ENCODE measurements at regions not wholly inside any gene's neighbourhood (a gene's known extent, or its start where the extent isn't known, plus 50 kb on each side); places are given as distances from the start of the nearest gene placed in this dataset.

DNA sequence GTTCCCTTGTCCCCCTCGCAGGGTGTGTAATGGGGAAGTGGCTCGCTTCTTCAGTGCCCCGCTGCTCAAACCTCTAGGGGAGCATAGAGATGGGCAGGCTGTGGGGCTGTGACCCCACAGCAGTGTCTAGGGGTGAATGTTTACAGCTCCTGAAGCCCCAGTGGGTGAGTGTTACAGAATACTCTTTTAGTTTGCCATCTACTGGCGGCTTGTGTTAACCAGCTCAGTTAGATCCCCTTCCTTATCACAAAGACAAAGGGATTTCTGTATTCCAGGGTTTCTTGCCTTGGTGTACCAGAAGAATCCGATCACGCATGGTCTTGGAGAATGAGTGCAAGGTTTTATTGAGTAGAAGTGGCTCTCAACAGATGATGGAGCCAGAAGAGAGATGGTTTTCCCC lies 108.1 kb upstream of the IQCM start:
- Mint-ChIP-seq H3K9me3 (ENCODE audit: unreplicated experiment) (no peaks in the 10 kb centered on the region), H3K36me3 (ENCODE audit: unreplicated experiment) (no peaks in the 10 kb centered on the region), H3K27ac (ENCODE audit: unreplicated experiment) (no peak overlapping the region), H3K27me3 (ENCODE audit: unreplicated experiment) (peaks cover 19% of the 10 kb centered on the region), H3K4me1 (ENCODE audit: unreplicated experiment) (no peaks in the 10 kb centered on the region), H3K4me3 (ENCODE audit: unreplicated experiment) (no peak overlapping the region)
- TF ChIP-seq, protein P1, sequence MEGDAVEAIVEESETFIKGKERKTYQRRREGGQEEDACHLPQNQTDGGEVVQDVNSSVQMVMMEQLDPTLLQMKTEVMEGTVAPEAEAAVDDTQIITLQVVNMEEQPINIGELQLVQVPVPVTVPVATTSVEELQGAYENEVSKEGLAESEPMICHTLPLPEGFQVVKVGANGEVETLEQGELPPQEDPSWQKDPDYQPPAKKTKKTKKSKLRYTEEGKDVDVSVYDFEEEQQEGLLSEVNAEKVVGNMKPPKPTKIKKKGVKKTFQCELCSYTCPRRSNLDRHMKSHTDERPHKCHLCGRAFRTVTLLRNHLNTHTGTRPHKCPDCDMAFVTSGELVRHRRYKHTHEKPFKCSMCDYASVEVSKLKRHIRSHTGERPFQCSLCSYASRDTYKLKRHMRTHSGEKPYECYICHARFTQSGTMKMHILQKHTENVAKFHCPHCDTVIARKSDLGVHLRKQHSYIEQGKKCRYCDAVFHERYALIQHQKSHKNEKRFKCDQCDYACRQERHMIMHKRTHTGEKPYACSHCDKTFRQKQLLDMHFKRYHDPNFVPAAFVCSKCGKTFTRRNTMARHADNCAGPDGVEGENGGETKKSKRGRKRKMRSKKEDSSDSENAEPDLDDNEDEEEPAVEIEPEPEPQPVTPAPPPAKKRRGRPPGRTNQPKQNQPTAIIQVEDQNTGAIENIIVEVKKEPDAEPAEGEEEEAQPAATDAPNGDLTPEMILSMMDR (IDR thresholded peaks at IDR 0.05), result no peak
- no peak for DNase-seq (ENCODE audit: extremely low spot score, unreplicated experiment)

DNA sequence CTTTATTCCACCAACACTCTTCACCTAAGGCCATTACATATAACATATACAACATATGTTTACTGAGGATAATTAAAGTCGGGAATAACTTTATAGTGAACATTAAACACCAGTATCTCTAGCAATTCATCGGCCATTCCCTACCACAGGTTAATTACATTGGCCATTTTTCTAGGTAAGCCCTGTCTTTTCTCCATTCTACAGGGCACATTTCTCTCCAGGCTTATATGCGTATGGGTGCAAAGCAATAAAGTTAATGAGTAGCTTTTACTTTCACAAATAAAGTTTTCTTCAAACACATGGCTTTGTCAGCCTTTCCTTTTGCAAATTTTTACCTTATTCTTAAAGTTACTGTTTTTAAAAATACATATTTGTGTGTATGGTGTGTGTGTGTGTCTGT lies 111.9 kb upstream of the IQCM start:
- H3K36me3 Mint-ChIP-seq (ENCODE audit: unreplicated experiment), result no peaks in the 10 kb centered on the region
- H3K27me3 Mint-ChIP-seq (ENCODE audit: unreplicated experiment), result peaks cover 22% of the 10 kb centered on the region
- TF ChIP-seq, protein P1 (IDR thresholded peaks at IDR 0.05), result no peak
- H3K4me3 Mint-ChIP-seq (ENCODE audit: unreplicated experiment), result no peak overlapping the region
- no peaks in the 10 kb centered on the region for H3K4me1 Mint-ChIP-seq (ENCODE audit: unreplicated experiment)
- H3K9me3 Mint-ChIP-seq (ENCODE audit: unreplicated experiment), result no peaks in the 10 kb centered on the region
- H3K27ac Mint-ChIP-seq (ENCODE audit: unreplicated experiment), result no peak overlapping the region
- no peak for DNase-seq (ENCODE audit: extremely low spot score, unreplicated experiment)

DNA sequence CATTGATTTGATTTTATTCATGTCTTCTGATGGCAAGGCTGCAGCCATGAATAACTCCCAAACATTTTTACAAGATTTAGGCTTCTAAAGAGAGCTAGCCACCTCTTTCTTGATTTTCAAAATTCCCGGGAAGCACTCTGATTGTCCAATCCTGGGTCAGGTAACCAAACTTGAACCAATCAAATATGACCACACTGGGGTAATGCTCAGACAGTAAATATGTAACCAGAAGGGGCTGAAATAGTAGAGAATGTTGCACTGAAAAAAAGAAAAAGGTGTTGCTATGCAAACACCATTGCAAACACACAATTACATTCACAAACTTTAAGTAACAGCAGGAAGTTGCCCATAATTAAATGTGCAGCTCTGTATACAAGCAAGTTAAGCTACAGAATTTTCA lies 112.9 kb upstream of the IQCM start:
- Mint-ChIP-seq H3K9me3 (ENCODE audit: unreplicated experiment) (no peaks in the 10 kb centered on the region), H3K4me3 (ENCODE audit: unreplicated experiment) (no peak overlapping the region), H3K27me3 (ENCODE audit: unreplicated experiment) (peaks cover 21% of the 10 kb centered on the region), H3K36me3 (ENCODE audit: unreplicated experiment) (no peaks in the 10 kb centered on the region), H3K4me1 (ENCODE audit: unreplicated experiment) (no peaks in the 10 kb centered on the region), H3K27ac (ENCODE audit: unreplicated experiment) (no peak overlapping the region)
- TF ChIP-seq, protein P1 (IDR thresholded peaks at IDR 0.05), result no peak
- no peak for DNase-seq (ENCODE audit: extremely low spot score, unreplicated experiment)

DNA sequence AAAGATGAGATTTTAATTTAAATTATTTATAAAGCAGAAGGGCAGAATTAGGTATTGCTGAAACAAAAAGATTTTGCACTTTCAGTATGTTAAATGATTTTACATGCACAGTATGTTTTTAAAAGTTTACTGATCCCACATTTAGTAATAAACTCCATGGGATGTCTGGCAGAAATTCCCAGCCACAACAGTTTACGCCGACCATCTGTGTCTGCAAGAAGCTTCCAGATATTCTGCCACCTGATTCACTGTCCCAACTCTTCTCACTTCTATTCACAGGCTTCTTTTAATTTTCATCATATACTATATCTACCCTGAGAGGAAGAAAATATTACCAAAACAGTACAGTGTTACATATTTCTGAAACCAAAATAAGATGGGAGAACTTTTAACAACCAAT lies 115.8 kb upstream of the IQCM start:
- Mint-ChIP-seq H3K9me3 (ENCODE audit: unreplicated experiment) (peaks cover 4% of the 10 kb centered on the region), H3K27me3 (ENCODE audit: unreplicated experiment) (peaks cover 31% of the 10 kb centered on the region)
- TF ChIP-seq, protein P1 (IDR thresholded peaks at IDR 0.05), result no peak

DNA sequence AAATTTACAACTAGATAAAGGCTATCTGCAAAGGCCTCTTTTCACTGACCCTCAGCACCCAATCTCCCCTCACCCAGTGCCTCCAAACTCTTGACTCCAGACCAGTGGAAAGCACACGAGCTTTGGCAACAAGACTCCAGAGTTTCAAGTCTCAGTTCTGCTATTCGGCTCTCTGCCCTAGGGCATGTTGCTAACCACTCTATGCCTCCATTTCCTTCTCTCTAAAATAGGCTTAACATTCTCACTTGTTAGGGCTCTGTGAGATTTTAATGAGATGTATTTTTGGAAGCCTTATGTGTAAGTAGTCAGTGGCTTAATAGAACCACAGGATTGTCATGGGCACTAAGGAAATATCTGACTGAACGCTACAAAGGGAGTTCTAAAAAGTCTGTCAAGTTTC lies 116.5 kb upstream of the IQCM start:
- peaks cover 29% of the 10 kb centered on the region for H3K27me3 Mint-ChIP-seq (ENCODE audit: unreplicated experiment)
- H3K9me3 Mint-ChIP-seq (ENCODE audit: unreplicated experiment), result peaks cover 4% of the 10 kb centered on the region
- H3K27ac Mint-ChIP-seq (ENCODE audit: unreplicated experiment), result no peak overlapping the region
- DNase-seq (ENCODE audit: extremely low spot score, unreplicated experiment), result no peak
- no peaks in the 10 kb centered on the region for H3K36me3 Mint-ChIP-seq (ENCODE audit: unreplicated experiment)
- H3K4me3 Mint-ChIP-seq (ENCODE audit: unreplicated experiment), result no peak overlapping the region
- TF ChIP-seq, protein P1 (IDR thresholded peaks at IDR 0.05), result no peak
- H3K4me1 Mint-ChIP-seq (ENCODE audit: unreplicated experiment), result no peaks in the 10 kb centered on the region

More for the DNA sequence above, 115.8 kb upstream of the IQCM start:
- H3K4me1 Mint-ChIP-seq (ENCODE audit: unreplicated experiment), result no peaks in the 10 kb centered on the region
- H3K4me3 Mint-ChIP-seq (ENCODE audit: unreplicated experiment), result no peak overlapping the region
- H3K27ac Mint-ChIP-seq (ENCODE audit: unreplicated experiment), result no peak overlapping the region
- no peak for DNase-seq (ENCODE audit: extremely low spot score, unreplicated experiment)
- H3K36me3 Mint-ChIP-seq (ENCODE audit: unreplicated experiment), result no peaks in the 10 kb centered on the region
